GM19238 (cell line): ENCODE measurements at regions not wholly inside any gene's neighbourhood (a gene's known extent, or its start where the extent isn't known, plus 50 kb on each side); places are given as distances from the start of the nearest gene placed in this dataset.

ENCODE experiments used
- DNase-seq: peaks from one replicate; pipeline ENCODE4 v3.0.0; 2011; ENCODE audit warnings: low spot score; ENCODE audit not compliant: insufficient read length

- no peak for DNase-seq
Observed at GRCh38 chr11:115792903-115793302, 288.7 kb upstream of the CADM1 start.

DNA sequence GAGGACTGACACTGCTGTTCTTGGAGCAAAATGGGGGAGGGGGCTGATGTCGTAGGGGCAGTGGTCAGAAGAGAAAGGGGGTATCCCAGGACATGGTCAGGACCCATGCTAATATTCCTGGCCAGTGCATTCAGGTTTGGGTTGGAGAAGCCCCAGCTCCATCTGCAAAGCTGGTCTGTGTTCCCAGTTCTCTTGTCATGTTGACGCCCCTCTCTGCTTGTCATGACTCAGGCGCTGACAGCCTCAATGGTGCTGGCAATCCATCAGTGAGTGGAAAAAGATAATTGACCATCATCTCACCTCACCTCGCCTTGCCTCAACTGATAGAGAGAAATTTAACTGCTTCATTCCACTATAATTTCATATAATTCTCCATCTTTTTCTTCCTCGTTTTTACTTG is 283.1 kb upstream of the CADM1 start:
- no peak for DNase-seq

GRCh38 chr11:115784796-115785521 is 280.7 kb upstream of the CADM1 start:
- DNase-seq, result no peak

DNA sequence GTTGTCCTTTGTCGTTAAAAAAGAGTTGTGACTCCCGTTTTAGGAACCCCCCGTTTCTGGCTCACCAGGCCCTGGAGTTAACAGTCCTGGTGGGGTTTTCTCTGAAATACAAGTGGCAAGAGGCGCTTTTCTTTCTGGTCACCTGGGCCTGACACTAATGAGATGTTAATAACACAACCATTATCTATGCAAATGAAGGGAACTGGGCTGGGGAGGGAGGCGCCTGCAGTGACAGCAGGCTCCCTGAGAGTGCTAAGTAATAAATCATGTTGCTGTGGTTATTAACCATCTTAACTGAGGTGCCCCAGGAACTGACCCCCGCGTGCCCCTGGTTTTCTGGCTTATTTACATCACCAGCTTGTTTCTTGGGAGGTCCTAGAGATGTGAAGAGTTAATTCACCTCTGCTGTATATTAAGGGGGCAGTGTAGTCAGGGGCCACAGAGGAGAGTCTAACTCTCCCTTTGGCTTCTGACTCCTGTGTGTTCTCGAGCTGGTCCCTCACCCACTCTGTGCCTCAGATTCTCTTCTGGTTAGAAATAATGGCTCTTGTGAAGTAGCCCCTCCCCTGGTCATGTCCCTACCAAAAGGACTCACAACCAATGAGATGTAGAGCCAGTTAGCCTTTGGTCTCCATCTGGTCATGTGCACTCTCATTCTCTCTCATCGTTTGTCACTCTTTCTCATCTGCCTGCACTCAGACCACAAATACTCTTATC is 276.6 kb upstream of the CADM1 start:
- DNase-seq, result no peak

DNA sequence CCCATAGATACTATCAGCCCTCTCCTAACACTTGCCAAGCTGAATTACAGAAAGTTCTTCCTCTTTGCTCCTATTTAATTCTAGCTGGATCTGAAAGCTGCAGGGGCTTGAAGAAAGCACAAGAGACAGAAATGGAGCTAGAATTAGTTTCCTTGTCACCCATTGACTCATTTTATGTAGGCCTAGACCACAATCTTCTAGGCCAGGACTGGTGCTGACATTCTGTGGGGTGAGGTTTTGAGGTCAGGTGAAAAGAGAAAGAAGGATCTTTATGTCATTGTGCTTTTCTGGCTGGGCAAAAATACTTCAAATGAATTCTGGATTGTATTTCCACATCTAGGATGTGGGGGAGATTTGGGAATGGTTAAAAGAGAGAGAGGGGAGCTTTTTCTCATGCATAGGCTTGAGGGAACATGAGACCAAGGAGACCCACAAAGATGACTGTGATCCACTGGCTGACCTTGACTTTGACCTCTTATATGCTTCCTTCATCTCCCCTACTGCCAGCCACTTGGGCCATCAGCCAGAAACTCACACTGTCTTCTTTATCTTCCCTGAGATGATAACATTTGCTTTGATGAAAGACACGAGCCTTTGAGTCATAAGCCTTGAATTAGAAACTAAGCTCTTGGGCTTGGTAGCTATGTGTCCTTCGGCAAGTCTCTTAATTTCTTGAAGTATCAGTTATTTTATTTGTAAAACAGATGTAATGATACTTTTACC is 274.9 kb upstream of the CADM1 start:
- no peak for DNase-seq

- no peak for DNase-seq
Observed at GRCh38 chr11:115776916-115777315, 272.7 kb upstream of the CADM1 start.

GRCh38 chr11:115775846-115776245 is 271.6 kb upstream of the CADM1 start:
- no peak for DNase-seq

DNA sequence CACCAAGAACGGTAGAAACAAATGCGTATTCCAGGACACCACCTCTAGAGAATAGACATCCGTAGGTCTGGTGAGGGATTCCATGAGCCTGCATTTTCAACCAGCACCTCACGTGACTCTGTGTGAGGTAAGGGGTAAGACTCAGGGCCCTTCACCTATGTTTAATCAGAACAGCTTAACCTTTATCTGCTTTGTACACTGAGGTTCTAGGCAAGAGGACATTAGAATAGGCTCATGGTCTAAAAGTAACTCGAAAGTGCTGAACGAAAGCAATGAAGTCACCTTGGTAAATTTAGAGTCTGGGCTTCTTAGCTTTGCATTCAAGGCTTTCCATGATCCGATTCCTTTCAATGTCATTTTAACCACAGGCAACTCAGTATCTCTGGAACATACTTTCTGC is 270.5 kb upstream of the CADM1 start:
- DNase-seq, result no peak

GRCh38 chr11:115769891-115770290 is 265.7 kb upstream of the CADM1 start:
- DNase-seq, result no peak

- no peak for DNase-seq
Observed at GRCh38 chr11:115767883-115768282, 263.7 kb upstream of the CADM1 start.

GRCh38 chr11:115767047-115767802 is 263.0 kb upstream of the CADM1 start:
- DNase-seq, result no peak

- no peak for DNase-seq
Observed at GRCh38 chr11:115766561-115766960, 262.3 kb upstream of the CADM1 start.

DNA sequence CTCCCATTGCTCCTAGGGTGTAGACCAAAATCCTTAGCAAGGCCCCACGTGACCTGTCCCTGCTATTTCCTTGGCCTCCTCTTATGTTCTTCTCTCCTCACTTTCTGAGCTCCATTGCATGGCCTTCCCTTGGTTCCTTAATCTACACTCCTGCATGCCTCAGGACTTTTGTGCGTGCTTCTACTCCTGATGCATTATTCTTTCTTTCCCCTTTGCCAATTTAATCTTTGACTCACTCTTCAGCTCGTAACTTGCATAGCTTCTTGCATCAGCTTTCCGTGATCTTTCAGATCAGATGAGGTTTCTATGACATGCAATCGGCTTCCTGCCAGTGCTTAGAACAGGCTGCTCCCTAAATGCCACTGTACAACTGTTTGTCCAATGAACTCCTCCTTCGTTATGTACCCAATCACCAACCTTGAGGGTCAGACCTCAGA is 261.6 kb upstream of the CADM1 start:
- no peak for DNase-seq

GRCh38 chr11:115764176-115764575 is 260.0 kb upstream of the CADM1 start:
- no peak for DNase-seq

GRCh38 chr11:115761817-115762216 is 257.6 kb upstream of the CADM1 start:
- no peak for DNase-seq

DNA sequence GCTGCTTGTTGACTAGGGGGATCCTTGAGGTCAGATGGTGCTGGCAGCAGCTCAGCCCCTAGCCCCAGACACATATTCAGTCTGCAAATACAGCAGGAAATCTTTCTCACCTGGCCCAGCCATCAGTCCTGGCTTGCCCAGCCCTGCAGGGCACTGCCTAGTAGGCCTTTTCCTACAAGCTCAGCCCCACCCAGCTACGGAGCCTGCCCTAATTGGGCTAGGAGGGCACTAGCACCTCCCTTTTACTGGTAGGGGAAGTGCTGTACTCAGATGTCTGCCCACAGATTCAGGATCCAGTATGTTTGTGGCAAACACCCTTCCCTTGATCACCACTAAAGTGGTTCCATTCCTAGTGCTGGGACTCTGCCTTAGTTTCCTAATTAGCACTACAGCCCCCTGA is 257.1 kb upstream of the CADM1 start:
- no peak for DNase-seq

DNA sequence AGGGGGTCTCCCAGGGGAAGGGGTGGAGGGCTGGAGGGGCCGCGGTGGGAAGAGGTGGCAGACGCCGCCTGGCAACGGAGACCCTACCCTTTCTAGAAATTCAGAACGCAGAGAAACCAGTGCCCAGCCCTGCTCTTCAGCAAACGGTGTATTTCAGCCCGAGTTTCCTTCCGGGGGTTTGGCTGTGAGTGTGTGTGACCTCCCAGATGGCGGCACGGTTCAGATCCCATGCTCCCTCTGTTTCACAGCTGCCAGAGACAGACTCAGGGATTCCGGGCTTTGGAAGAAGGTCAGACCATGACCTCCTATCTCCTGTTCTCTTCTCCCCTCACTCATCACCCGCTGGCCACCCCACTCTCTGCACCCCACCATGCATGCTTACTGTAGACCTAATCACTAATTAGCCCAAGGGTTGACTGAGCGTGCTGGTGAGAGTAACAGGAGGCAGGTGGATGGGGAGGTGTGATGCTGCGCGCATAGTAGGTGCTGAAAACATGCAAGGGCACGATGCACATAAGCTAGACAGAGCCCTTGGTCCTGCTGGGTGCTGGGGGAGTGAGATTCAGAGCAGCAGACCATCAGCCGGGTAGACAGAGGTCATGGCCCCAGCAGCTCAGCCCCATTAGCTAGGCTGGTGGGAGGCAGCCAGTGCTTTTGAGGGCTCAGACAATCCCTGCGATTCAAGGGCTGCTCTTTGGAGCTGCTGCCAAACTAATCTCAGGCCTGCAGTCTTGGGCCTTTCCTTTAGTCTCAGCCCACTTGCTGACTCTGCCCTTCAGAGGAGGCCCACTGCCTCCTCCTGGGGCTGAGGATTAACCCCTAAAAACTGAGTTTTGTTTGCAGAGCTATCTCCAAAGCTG is 256.5 kb upstream of the CADM1 start:
- DNase-seq, result no peak

DNA sequence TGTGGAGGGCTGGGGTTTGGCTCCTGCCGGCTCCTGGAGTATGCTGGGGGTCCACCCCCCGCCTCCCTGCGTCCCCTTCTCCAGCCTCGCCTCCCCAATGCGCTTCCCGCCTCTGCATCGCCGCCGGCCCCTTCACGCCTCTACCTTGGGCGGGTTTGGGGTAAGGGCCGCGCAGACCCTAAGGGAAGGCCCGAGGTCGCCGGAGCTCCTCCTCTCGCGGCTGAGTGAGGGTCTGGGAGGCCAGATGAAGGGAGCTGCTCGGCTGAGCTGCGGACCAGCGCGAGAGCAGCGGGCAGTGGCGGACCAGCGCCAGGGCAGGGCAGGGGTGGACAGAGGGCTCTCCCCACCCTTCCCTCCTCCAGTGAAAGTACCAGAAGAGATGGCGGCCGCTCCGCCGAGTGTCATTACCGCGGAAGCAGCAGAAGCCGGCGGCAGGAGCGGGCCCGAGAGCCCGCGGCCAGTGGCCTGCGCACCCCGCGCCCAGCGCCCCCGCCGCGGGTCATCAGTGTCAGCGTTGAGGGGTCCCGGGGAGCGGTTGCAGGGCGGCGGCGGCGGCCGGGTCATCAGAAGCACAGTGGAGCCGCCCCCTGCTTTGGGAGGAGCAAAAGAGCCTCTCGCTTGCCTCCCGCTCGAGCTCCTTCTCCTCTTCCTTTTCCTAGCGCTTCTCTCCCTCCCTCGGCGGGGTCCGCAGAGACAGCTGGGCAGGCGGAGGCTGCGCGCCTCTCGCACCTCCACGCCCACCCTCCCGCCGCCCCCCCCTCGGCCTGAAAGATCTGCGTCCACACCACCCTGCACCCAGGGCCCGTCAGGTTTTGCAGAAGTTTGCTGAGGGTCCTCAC is 255.6 kb upstream of the CADM1 start:
- DNase-seq, result no peak

GRCh38 chr11:115758011-115758410 is 253.8 kb upstream of the CADM1 start:
- no peak for DNase-seq
